Activated CD4-positive, alpha-beta T cell treated with anti-CD3 and anti-CD28 coated beads for 36 hours (primary cell): ENCODE measurements at regions not wholly inside any gene's neighbourhood (a gene's known extent, or its start where the extent isn't known, plus 50 kb on each side); places are given as distances from the start of the nearest gene placed in this dataset.

Experiments used
- ATAC-seq: fragments of 200-7000 bp; cut with Tn5 transposase; one replicate; pipeline ENCODE4 v1.10.0; 2021; ENCODE audit warnings: mild to moderate bottlenecking, moderate library complexity
- CTCF ChIA-PET: fragments of 350-600 bp; sonication (Branson Sonifier 250); formaldehyde crosslinking; loops from one replicate; lab custom pipeline; 2021; ENCODE audit warnings: antibody characterized with exemption; lab: Charles Lee
- POLR2A ChIA-PET: fragments of 350-600 bp; sonication (Branson Sonifier 250); formaldehyde crosslinking; loops from one replicate; lab custom pipeline; 2021; ENCODE audit warnings: antibody characterized with exemption, inconsistent platforms; lab: Charles Lee
- DNase-seq: peaks from one replicate; pipeline ENCODE4 v3.0.0-alpha.2; 2020
- H3K27ac Mint-ChIP-seq: one replicate; pipeline ENCODE4 v1.8.0; 2021; ENCODE audit warnings: mixed read lengths
- H3K27me3 Mint-ChIP-seq: one replicate; pipeline ENCODE4 v1.8.0; 2021; ENCODE audit warnings: mixed read lengths
- H3K36me3 Mint-ChIP-seq: one replicate; pipeline ENCODE4 v1.8.0; 2021; ENCODE audit warnings: low read depth, mixed read lengths
- H3K4me1 Mint-ChIP-seq: one replicate; pipeline ENCODE4 v1.8.0; 2021; ENCODE audit warnings: mixed read lengths
- H3K4me3 Mint-ChIP-seq: one replicate; pipeline ENCODE4 v1.8.0; 2021; ENCODE audit warnings: mild to moderate bottlenecking, moderate library complexity, mixed read lengths
- H3K9me3 Mint-ChIP-seq: one replicate; pipeline ENCODE4 v1.8.0; 2021; ENCODE audit warnings: low read depth, mixed read lengths
- intact Hi-C, 2 experiments: fragments of 100-400 bp; cut with DNase I in 1 of 2; cut with micrococcal nuclease in 1 of 2; formaldehyde crosslinking; loops; one replicate each; pipeline versions ENCODE4 v1.14.2 to v1.15.1; 2022 to 2024; cut with DNase I, micrococcal nuclease

DNA sequence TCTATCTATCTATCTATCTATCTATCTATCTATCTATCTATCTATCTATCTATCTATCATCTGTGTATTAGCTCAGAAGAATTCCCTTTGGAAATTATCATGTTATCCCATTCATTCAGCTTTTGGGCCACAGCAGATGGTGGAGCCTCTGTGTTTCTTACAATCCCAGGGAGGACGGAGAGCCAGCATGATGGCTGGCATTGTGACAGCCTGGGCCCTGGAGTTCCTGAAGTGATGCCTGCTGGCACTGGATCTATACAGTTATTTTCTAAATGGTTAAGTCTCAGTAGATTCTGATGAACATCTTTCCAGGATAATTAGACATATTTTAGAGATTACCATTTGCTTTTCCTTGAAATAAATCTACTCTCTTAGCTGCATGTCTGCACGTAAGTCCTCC is 385.4 kb upstream of the NXPH2 start:
- Mint-ChIP-seq H3K9me3 (peaks cover 10% of the 10 kb centered on the region), H3K27me3 (no peaks in the 10 kb centered on the region), H3K4me1 (no peaks in the 10 kb centered on the region), H3K27ac (no peak overlapping the region), H3K36me3 (no peaks in the 10 kb centered on the region), H3K4me3 (no peak overlapping the region)
- CTCF ChIA-PET: interaction anchor here (1.1 kb wide), 1 partner anchor 43 kb away, joined by 3 read pairs; no protein-coding TSS in a partner anchor
- DNase-seq (no peak), ATAC-seq (no peak)
- intact Hi-C loops: no loop called here
- POLR2A ChIA-PET: no interaction called here

DNA sequence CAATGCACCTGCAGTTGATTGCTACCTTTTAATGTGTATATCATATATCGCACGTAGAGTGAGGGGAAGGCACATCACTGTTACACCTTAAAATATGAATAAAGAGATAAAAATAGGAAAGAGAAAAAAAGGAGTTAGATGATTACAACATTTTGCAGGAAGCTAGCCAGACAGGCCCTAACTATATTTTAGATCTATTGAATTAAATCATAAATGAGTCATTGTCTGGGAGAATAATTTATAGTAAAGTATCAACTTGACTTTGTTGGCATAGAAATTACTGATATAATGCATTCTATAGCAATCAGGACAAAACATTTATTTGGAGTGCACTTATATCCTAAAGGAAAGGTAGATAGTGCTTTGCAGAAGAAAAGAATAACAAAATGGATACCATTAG is 384.9 kb upstream of the NXPH2 start:
- DNase-seq: no peak
- intact Hi-C loops: no loop called here
- Mint-ChIP-seq H3K4me3 (no peak overlapping the region), H3K27me3 (no peaks in the 10 kb centered on the region), H3K4me1 (no peaks in the 10 kb centered on the region), H3K36me3 (no peaks in the 10 kb centered on the region), H3K9me3 (peaks cover 11% of the 10 kb centered on the region), H3K27ac (no peak overlapping the region)
- no peak for ATAC-seq
- ChIA-PET CTCF (interaction anchor here (1.1 kb wide), 1 partner anchor 42 kb away, joined by 3 read pairs; no protein-coding TSS in a partner anchor), POLR2A (no interaction called here)

DNA sequence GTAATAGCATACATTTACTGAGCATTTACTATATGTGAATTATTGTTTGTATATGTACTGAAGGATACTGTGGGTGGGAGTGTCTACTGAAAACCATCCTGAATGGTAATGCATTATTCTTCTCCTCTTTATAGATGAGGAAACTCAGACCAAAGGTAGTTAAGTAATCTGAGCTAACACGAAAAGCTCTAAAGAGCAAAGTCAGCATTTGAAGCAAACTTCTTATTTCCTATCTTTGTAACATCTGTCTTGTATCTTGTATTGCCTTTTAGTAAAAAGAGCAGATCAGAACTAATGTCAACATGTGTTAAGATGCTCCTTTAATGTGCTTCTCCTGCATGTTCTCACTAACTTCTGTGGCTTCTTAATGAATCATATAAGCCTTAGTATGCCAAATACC is 382.8 kb upstream of the NXPH2 start:
- peaks cover 7% of the 10 kb centered on the region for H3K9me3 Mint-ChIP-seq
- H3K4me3 Mint-ChIP-seq: no peak overlapping the region
- no peak overlapping the region for H3K27ac Mint-ChIP-seq
- DNase-seq (no peak), ATAC-seq (no peak)
- intact Hi-C loops: no loop called here
- H3K27me3 Mint-ChIP-seq: no peaks in the 10 kb centered on the region
- no peaks in the 10 kb centered on the region for H3K36me3 Mint-ChIP-seq
- ChIA-PET CTCF (no interaction called here), POLR2A (no interaction called here)
- no peaks in the 10 kb centered on the region for H3K4me1 Mint-ChIP-seq

DNA sequence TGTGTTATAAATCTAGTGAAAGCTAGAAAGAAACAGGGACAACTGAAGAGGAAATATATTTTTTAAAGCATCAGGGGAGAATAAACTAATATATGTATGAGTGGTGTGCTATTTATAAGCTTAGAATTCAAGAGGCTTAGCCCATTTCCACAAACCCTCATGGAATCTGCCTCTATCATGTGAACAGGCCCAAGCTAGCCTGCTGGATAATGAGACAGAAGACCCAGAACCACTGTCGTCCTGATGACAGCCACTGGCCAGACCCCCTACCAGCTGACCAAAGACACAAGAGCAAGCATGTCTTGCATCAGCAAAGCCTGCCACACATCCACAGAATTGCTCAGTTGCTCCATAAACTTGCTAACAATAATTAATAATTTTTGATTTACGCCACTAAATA is 382.3 kb upstream of the NXPH2 start:
- intact Hi-C loops: no loop called here
- H3K9me3 Mint-ChIP-seq: peaks cover 7% of the 10 kb centered on the region
- DNase-seq (no peak), ATAC-seq (no peak)
- H3K27ac Mint-ChIP-seq: no peak overlapping the region
- CTCF ChIA-PET: no interaction called here
- no peaks in the 10 kb centered on the region for H3K27me3 Mint-ChIP-seq
- no peaks in the 10 kb centered on the region for H3K4me1 Mint-ChIP-seq
- no peaks in the 10 kb centered on the region for H3K36me3 Mint-ChIP-seq
- H3K4me3 Mint-ChIP-seq: no peak overlapping the region
- POLR2A ChIA-PET: no interaction called here

DNA sequence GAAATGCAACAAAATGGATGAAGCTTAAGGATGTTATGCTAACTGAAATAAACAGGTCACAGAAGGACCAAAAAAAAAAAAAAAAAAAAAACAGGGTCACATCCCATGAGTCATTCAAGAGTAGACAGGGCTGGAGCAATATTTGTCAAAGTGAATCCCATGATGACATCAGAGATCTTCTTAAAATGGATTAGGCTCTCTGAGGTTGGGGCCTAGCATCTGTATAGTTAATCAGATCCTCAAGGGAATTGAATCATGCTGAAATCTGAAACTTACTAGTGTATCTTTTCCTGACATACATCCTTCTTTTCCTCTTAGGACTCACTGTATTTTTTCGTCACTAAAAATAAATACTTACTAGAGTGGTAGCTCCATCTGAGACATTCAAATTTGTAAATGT is 380.6 kb upstream of the NXPH2 start:
- H3K4me1 Mint-ChIP-seq: no peaks in the 10 kb centered on the region
- intact Hi-C loops: no loop called here
- no peaks in the 10 kb centered on the region for H3K36me3 Mint-ChIP-seq
- ChIA-PET POLR2A (no interaction called here), CTCF (no interaction called here)
- H3K9me3 Mint-ChIP-seq: peaks cover 7% of the 10 kb centered on the region
- no peak overlapping the region for H3K27ac Mint-ChIP-seq
- H3K27me3 Mint-ChIP-seq: no peaks in the 10 kb centered on the region
- ATAC-seq: no peak
- no peak for DNase-seq
- H3K4me3 Mint-ChIP-seq: no peak overlapping the region

DNA sequence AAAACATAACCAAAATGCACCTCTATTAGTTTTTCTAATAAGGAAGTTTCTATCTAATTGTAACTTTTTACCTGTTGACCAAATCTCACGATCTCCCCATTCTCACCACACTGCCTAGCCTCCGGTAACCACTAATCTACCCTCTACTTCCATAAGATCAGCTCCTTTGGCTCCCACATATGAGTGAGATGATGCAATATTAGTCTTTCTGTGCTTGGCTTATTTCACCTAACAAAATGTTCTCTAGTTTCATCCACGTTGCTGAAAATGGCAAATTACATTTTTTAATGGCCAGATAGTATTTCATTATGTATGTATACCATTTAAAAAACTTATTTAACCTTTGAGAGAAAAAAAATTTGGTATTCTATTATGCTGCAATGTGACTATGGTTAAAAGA is 379.0 kb upstream of the NXPH2 start:
- H3K4me1 Mint-ChIP-seq: no peaks in the 10 kb centered on the region
- ChIA-PET CTCF (no interaction called here), POLR2A (no interaction called here)
- peaks cover 7% of the 10 kb centered on the region for H3K9me3 Mint-ChIP-seq
- no peak for DNase-seq
- intact Hi-C loops: no loop called here
- ATAC-seq: no peak
- H3K36me3 Mint-ChIP-seq: no peaks in the 10 kb centered on the region
- no peak overlapping the region for H3K4me3 Mint-ChIP-seq
- no peaks in the 10 kb centered on the region for H3K27me3 Mint-ChIP-seq
- H3K27ac Mint-ChIP-seq: no peak overlapping the region

DNA sequence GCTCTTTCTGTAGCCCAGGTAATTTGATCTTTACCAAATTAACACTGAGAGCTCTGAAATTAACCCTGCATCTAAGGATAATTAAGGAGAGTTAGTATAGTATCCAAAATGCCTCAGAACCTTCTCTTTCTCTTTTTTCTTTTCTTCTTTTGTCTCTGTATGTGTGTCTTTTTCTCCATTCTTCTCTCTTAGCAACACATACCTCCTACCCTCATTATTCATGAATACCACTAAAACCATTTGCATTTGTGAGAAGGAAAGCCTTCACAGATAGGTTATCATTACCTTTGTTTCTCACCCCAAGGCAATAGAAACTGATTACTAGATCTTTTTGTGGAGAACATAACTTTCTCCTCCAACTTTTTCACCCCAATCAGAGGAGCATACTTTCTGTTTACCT is 376.5 kb upstream of the NXPH2 start:
- ATAC-seq (no peak), DNase-seq (no peak)
- Mint-ChIP-seq H3K4me3 (no peak overlapping the region), H3K27me3 (no peaks in the 10 kb centered on the region), H3K9me3 (peaks cover 7% of the 10 kb centered on the region), H3K27ac (no peak overlapping the region), H3K4me1 (no peaks in the 10 kb centered on the region), H3K36me3 (no peaks in the 10 kb centered on the region)
- ChIA-PET POLR2A (no interaction called here), CTCF (interaction anchor here (0.6 kb wide), 1 partner anchor 390 kb away, joined by 3 read pairs; no protein-coding TSS in a partner anchor)
- intact Hi-C loops: no loop called here

DNA sequence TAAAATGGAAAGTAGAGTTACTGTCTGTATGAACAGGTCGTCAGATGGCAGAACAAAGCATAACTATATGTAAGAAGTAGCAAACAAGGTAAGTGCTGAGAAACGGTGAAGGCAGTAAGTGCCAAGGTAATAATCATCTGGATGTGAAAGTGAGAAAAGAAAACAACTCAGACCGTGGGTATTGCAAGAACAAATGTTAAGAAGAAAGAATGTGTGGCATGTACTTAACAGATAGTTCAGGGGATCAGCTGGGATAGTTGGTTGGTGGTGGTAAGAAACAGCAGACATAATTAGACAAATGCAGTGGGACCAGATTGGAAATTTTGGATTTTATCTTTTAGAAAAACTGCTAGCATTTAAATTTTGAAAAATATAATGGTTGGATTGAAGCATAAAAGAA is 375.8 kb upstream of the NXPH2 start:
- intact Hi-C loops: no loop called here
- ChIA-PET POLR2A (no interaction called here), CTCF (interaction anchor here (0.5 kb wide), 1 partner anchor 1341 kb away, joined by 3 read pairs; no protein-coding TSS in a partner anchor)
- no peaks in the 10 kb centered on the region for H3K36me3 Mint-ChIP-seq
- no peaks in the 10 kb centered on the region for H3K27me3 Mint-ChIP-seq
- H3K4me3 Mint-ChIP-seq: no peak overlapping the region
- peaks cover 9% of the 10 kb centered on the region for H3K9me3 Mint-ChIP-seq
- H3K4me1 Mint-ChIP-seq: no peaks in the 10 kb centered on the region
- DNase-seq (no peak), ATAC-seq (no peak)
- H3K27ac Mint-ChIP-seq: no peak overlapping the region

DNA sequence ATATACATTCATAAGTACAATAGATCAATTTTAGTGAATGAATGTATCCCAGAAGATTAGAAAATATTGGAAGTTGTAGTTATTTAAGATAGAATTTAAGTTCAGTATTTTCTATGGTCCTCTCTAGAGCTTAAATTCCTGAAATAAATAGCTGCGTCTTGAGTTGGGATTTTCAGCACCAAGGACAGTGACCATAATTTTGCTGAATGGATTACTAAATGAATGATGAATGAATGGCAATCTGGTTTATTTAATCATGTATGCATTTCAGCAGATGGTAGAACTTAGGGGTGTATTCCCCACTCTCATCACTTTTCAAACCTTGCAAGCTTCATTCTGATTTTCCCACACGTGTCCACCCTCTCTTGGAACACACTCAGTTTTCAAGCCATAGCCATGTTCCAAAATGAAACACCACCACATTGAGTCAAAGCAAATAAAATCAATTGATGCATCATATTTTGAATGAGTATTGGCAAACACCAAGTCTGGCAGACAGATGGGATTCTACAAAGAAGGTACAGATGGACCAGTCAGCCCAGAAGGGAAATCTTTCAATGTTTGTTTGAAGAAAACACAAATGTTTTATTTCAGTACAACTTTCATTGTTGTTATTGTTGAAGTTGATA is 362.2 kb upstream of the NXPH2 start:
- H3K4me1 Mint-ChIP-seq: no peaks in the 10 kb centered on the region
- intact Hi-C loops: no loop called here
- H3K36me3 Mint-ChIP-seq: no peaks in the 10 kb centered on the region
- ATAC-seq: no peak
- no peak overlapping the region for H3K27ac Mint-ChIP-seq
- ChIA-PET POLR2A (no interaction called here), CTCF (no interaction called here)
- H3K9me3 Mint-ChIP-seq: peaks cover 18% of the 10 kb centered on the region
- no peaks in the 10 kb centered on the region for H3K27me3 Mint-ChIP-seq
- no peak overlapping the region for H3K4me3 Mint-ChIP-seq
- no peak for DNase-seq

DNA sequence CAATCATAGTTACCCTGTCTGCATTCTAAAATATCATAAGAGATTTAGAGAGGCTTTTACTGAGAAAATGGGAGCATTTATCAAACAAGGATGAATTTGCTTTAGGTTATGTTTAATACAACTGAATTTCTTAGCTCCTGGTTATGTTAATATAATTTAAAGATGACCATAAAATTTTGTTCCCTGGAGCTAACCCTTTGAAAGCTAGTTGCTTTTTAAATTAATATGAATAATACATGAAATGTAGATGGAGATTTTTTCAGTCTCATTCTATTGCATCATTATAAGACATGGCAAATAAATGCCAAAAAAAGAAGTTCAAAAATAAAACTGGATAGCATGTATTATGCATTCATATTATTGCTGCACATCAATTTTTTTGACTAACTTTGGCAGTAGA is 344.1 kb upstream of the NXPH2 start:
- ChIA-PET CTCF (no interaction called here), POLR2A (no interaction called here)
- ATAC-seq (no peak), DNase-seq (no peak)
- Mint-ChIP-seq H3K36me3 (no peaks in the 10 kb centered on the region), H3K9me3 (peaks cover 17% of the 10 kb centered on the region), H3K4me3 (no peak overlapping the region), H3K27ac (no peak overlapping the region), H3K27me3 (no peaks in the 10 kb centered on the region), H3K4me1 (no peaks in the 10 kb centered on the region)
- intact Hi-C loops: no loop called here

DNA sequence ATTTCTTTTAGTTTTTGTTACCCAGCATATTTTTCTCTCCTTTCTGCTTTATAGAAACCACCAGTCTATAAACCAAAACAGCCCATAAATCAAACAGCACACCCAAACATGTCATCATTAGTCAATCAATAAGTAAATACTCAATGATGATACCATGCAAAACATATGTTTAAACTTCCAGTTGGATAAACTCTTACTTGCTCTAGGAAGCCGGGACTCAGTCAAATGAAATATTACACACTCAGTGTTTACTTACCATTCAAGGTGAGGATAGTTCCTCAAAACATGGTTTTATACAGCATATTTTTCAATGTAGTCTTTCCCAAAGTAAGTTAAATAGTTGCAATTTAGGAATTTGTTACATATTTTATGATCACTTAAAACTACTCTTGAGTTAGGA is 343.6 kb upstream of the NXPH2 start:
- DNase-seq: no peak
- Mint-ChIP-seq H3K4me1 (no peaks in the 10 kb centered on the region), H3K9me3 (peaks cover 17% of the 10 kb centered on the region), H3K36me3 (no peaks in the 10 kb centered on the region), H3K27ac (no peak overlapping the region), H3K4me3 (no peak overlapping the region), H3K27me3 (no peaks in the 10 kb centered on the region)
- ChIA-PET POLR2A (no interaction called here), CTCF (no interaction called here)
- intact Hi-C loops: no loop called here
- ATAC-seq: no peak

DNA sequence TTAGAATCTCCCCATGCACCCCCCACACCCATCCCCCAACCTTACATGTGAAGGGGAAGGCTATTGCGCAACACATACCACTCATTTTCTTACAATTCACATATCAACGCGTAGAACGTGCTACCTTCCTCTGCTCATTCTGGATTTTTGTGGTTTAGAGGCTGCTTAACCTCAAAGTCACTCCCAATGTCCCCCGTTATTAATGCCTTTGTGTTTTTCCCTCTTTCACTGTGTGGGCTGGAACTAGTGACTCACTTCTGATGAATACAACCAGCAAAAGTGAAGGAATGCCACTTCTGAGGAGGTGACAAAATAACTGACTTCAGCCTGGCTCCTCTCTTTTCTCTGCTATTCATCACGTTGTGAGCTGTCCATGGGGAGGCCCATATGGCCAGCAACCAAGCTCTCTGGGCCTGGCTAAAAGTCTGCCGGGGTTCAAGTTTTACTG is 342.5 kb upstream of the NXPH2 start:
- DNase-seq (no peak), ATAC-seq (no peak)
- ChIA-PET POLR2A (no interaction called here), CTCF (interaction anchor here (1.3 kb wide), 1 partner anchor 42 kb away, joined by 3 read pairs; no protein-coding TSS in a partner anchor)
- Mint-ChIP-seq H3K4me3 (no peak overlapping the region), H3K27ac (no peak overlapping the region), H3K36me3 (no peaks in the 10 kb centered on the region), H3K4me1 (no peaks in the 10 kb centered on the region), H3K27me3 (no peaks in the 10 kb centered on the region), H3K9me3 (peaks cover 14% of the 10 kb centered on the region)
- intact Hi-C loops: no loop called here
